GM12892 (cell line): ENCODE measurements at regions not wholly inside any gene's neighbourhood (a gene's known extent, or its start where the extent isn't known, plus 50 kb on each side); places are given as distances from the start of the nearest gene placed in this dataset.

ENCODE experiments used
- POLR2A ChIP-seq: IDR thresholded peaks from 2 replicates; pipeline ENCODE4 v1.6.1; 2011; ENCODE audit warnings: low read depth, low read length, control low read depth
- TAF1 ChIP-seq: IDR thresholded peaks from 2 replicates; pipeline ENCODE4 v1.6.1; 2011; ENCODE audit warnings: low read depth, mild to moderate bottlenecking, control low read depth, low read length, borderline replicate concordance

GRCh38 chr7:132069306-132069705 is 507.0 kb downstream of the PLXNA4 start:
- TF ChIP-seq POLR2A = no peak
- TF ChIP-seq TAF1 = no peak
